Spleen (tissue), 7 donors: ENCODE measurements at regions not wholly inside any gene's neighbourhood (a gene's known extent, or its start where the extent isn't known, plus 50 kb on each side); places are given as distances from the start of the nearest gene placed in this dataset.

Experiments
- CTCF ChIP-seq, 11 experiments: fragments of 200-600 bp in 7 of 11; fragments of 450-650 bp in 4 of 11; sonication (generic) in 4 of 11; IDR thresholded peaks in 8 of 11; conservative IDR thresholded peaks in 3 of 11; 1 replicate in 7 of 11; 2 replicates in 4 of 11; pipeline versions ENCODE4 v1.4.0 to v1.8.0; 2016 to 2021; ENCODE audit warnings: antibody characterized with exemption in 11 of 11, inconsistent platforms in 4 of 11, mild to moderate bottlenecking in 1 of 11
- POLR2A ChIP-seq, 3 donors: fragments of 450-650 bp; IDR thresholded peaks; one replicate each; pipeline ENCODE4 v1.5.1; 2017; ENCODE audit warnings: antibody characterized with exemption in 3 of 3, mild to moderate bottlenecking in 1 of 3
- POLR2AphosphoS5 ChIP-seq, 3 donors: sonication (generic); formaldehyde crosslinking; IDR thresholded peaks; one replicate each; pipeline ENCODE4 v1.5.1; 2017; ENCODE audit warnings: antibody characterized with exemption in 3 of 3
- donor health status: DM: no; HTN: no; CAD: no; lungs with moderate emphysema.
- donor health status: DM: no; HTN: no; CAD: no.
- donor health status: DM: no; HTN: no; CAD: no.

- TF ChIP-seq CTCF (IDR thresholded peaks at IDR 0.05 in 8 of 11, conservative IDR thresholded peaks at IDR 0.05 in 3 of 11) (no peak), POLR2A (IDR thresholded peaks at IDR 0.05) (no peak), POLR2AphosphoS5 (IDR thresholded peaks at IDR 0.05) (no peak)
Measured at GRCh38 chr2:175383286-175383685, 201.8 kb upstream of the ATP5MC3 start.
